H1 (cell line): ENCODE measurements at regions not wholly inside any gene's neighbourhood (a gene's known extent, or its start where the extent isn't known, plus 50 kb on each side); places are given as distances from the start of the nearest gene placed in this dataset.

Experiments
- ATF3 ChIP-seq: IDR thresholded peaks from 2 replicates; pipeline ENCODE4 v1.6.1; 2011; ENCODE audit warnings: low read depth, mild to moderate bottlenecking, low read length; ENCODE audit not compliant: insufficient read depth
- NRF1 ChIP-seq: IDR thresholded peaks from 2 replicates; pipeline ENCODE4 v1.6.1; 2011; ENCODE audit warnings: mild to moderate bottlenecking, low read depth, low read length, improper control_type of control experiment
- RXRA ChIP-seq: IDR thresholded peaks from 2 replicates; pipeline ENCODE4 v1.6.1; 2011; ENCODE audit warnings: low read depth, mild to moderate bottlenecking, low read length, moderate library complexity; ENCODE audit not compliant: insufficient read depth

GRCh38 chr2:189306525-189306924, 127.0 kb upstream of the COL5A2 start (continued):
- TF ChIP-seq RXRA (no peak), ATF3 (no peak), NRF1 (no peak)
